Endothelial cell of umbilical vein (primary cell): ENCODE measurements at regions not wholly inside any gene's neighbourhood (a gene's known extent, or its start where the extent isn't known, plus 50 kb on each side); places are given as distances from the start of the nearest gene placed in this dataset.
"Not testable (repeated sequence)": the region's sequence is repeated elsewhere in the genome, so short reads cannot be mapped to it uniquely, and the experiment has no call there.

Experiments used
- BruUV-seq: library from RNA; stranded (reverse); fragments of 400-500 nt; replicated peaks from 2 replicates; lab custom pipeline; 2021; lab: Mats Ljungman, UMichigan
- CTCF ChIA-PET: fragments of 300-600, 350-600 bp; sonication (Branson Sonifier 250); formaldehyde crosslinking; loops from one replicate; lab custom pipeline; 2021; ENCODE audit warnings: antibody characterized with exemption, inconsistent platforms; lab: Charles Lee
- POLR2A ChIA-PET: fragments of 300-600, 350-600 bp; sonication (Branson Sonifier 250); formaldehyde crosslinking; loops from one replicate; lab custom pipeline; 2021; ENCODE audit warnings: antibody characterized with exemption, inconsistent platforms; lab: Charles Lee
- DNase-seq: peaks from one replicate; pipeline ENCODE4 v3.0.0-alpha.2; 2011; ENCODE audit warnings: low read depth, low spot score
- FAIRE-seq: peaks from 2 replicates; lab custom pipeline; 2011; peaks lifted over from hg19 to GRCh38; lab: Jason Lieb, UNC
- H2AFZ ChIP-seq: 2 replicates; pipeline ENCODE4 v1.6.0; 2012; ENCODE audit warnings: low read depth, low read length, control low read depth, inconsistent platforms
- H3K27ac ChIP-seq: 2 replicates; pipeline ENCODE4 v1.5.1; 2011; ENCODE audit warnings: low read depth, mild to moderate bottlenecking, control low read depth, low read length, moderate library complexity; ENCODE audit not compliant: insufficient read depth
- H3K27me3 ChIP-seq, 2 experiments: 2 replicates each; pipeline versions ENCODE4 v1.6.0 to v1.6.1; 2011; ENCODE audit warnings: low read length in 2 of 2, mixed read lengths in 1 of 2; ENCODE audit not compliant: control insufficient read depth in 2 of 2, insufficient read depth in 2 of 2
- H3K36me3 ChIP-seq, 2 experiments: 2 replicates in 1 of 2; 3 replicates in 1 of 2; pipeline ENCODE4 v1.5.1; 2011; ENCODE audit warnings: low read length in 2 of 2, mild to moderate bottlenecking in 1 of 2, moderate library complexity in 1 of 2; ENCODE audit not compliant: control insufficient read depth in 2 of 2, insufficient read depth in 2 of 2; ENCODE audit errors: extremely low read depth in 1 of 2
- H3K4me1 ChIP-seq: 3 replicates; pipeline ENCODE4 v1.5.1; 2011; ENCODE audit warnings: mild to moderate bottlenecking, low read length; ENCODE audit not compliant: control insufficient read depth, insufficient read depth; ENCODE audit errors: extremely low read depth
- H3K4me2 ChIP-seq: 2 replicates; pipeline ENCODE4 v1.6.1; 2011; ENCODE audit warnings: low read length, control low read depth, mixed read lengths; ENCODE audit not compliant: insufficient read depth
- H3K4me3 ChIP-seq, 3 experiments: fragments of 200-600 bp in 1 of 3; sonication (generic), shearing (Covaris generic) in 1 of 3; replicated peaks in 1 of 3; 2 replicates each; pipeline ENCODE4 v1.5.1; 2011 to 2016; ENCODE audit warnings: control low read depth in 3 of 3, low read length in 3 of 3, mild to moderate bottlenecking in 2 of 3, inconsistent platforms in 1 of 3, low read depth in 1 of 3, moderate library complexity in 1 of 3; ENCODE audit not compliant: insufficient read depth in 1 of 3
- H3K79me2 ChIP-seq: 2 replicates; pipeline ENCODE4 v1.6.0; 2012; ENCODE audit warnings: low read length, inconsistent platforms; ENCODE audit not compliant: control insufficient read depth, insufficient read depth
- H3K9ac ChIP-seq: replicated peaks from 2 replicates; pipeline ENCODE3; 2011; ENCODE audit warnings: low read length, control low read depth; ENCODE audit not compliant: insufficient read depth; ENCODE audit errors: extremely low read depth
- H3K9me1 ChIP-seq: replicated peaks from 3 replicates; pipeline ENCODE4 v1.6.0; 2011; ENCODE audit warnings: mild to moderate bottlenecking, low read length; ENCODE audit not compliant: control insufficient read depth, insufficient read depth; ENCODE audit errors: extremely low read depth
- H3K9me3 ChIP-seq: replicated peaks from 2 replicates; pipeline ENCODE4 v1.5.1; 2012; ENCODE audit warnings: low read length, inconsistent platforms; ENCODE audit not compliant: control insufficient read depth, insufficient read depth
- H4K20me1 ChIP-seq: replicated peaks from 2 replicates; pipeline ENCODE3; 2011; ENCODE audit warnings: mild to moderate bottlenecking, low read length; ENCODE audit not compliant: control insufficient read depth, insufficient read depth; ENCODE audit errors: extremely low read depth
- dilution Hi-C: fragments of 300-500 bp; cut with MboI; formaldehyde crosslinking; loops from one replicate; pipeline ENCODE4 v1.15.0; 2019; ENCODE audit warnings: low sequenced_read_pairs; ENCODE audit not compliant: extremely low pct_ligation_motif_present
- intact Hi-C: fragments of 100-400 bp; cut with micrococcal nuclease; formaldehyde crosslinking; loops from one replicate; pipeline ENCODE4 v1.10.0; 2022

- H4K20me1 ChIP-seq, FAIRE-seq, dilution Hi-C loops, H3K36me3 ChIP-seq, H3K4me2 ChIP-seq, H3K9me1 ChIP-seq, H2AFZ ChIP-seq, H3K27me3 ChIP-seq, H3K9ac ChIP-seq, CTCF ChIA-PET, intact Hi-C loops, DNase-seq, H3K79me2 ChIP-seq, BruUV-seq, POLR2A ChIA-PET, H3K4me1 ChIP-seq, H3K4me3 ChIP-seq, H3K27ac ChIP-seq, H3K9me3 ChIP-seq: not testable (repeated sequence)
Observed at GRCh38 chr21:8212986-8213550, 2308.3 kb upstream of the TPTE start.

DNA sequence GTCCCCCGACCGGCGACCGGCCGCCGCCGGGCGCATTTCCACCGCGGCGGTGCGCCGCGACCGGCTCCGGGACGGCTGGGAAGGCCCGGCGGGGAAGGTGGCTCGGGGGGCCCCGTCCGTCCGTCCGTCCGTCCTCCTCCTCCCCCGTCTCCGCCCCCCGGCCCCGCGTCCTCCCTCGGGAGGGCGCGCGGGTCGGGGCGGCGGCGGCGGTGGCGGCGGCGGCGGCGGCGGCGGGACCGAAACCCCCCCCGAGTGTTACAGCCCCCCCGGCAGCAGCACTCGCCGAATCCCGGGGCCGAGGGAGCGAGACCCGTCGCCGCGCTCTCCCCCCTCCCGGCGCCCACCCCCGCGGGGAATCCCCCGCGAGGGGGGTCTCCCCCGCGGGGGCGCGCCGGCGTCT is 2306.8 kb upstream of the TPTE start:
- H3K27ac ChIP-seq, H3K9me1 ChIP-seq, intact Hi-C loops, H2AFZ ChIP-seq, H3K4me3 ChIP-seq, H3K36me3 ChIP-seq, H3K4me2 ChIP-seq, H3K79me2 ChIP-seq, DNase-seq, FAIRE-seq, BruUV-seq, H3K27me3 ChIP-seq, H3K4me1 ChIP-seq, H3K9me3 ChIP-seq, H3K9ac ChIP-seq, POLR2A ChIA-PET, H4K20me1 ChIP-seq, dilution Hi-C loops, CTCF ChIA-PET: not testable (repeated sequence)

- H4K20me1 ChIP-seq, DNase-seq, H3K4me1 ChIP-seq, H3K9ac ChIP-seq, intact Hi-C loops, H3K9me3 ChIP-seq, CTCF ChIA-PET, BruUV-seq, H3K79me2 ChIP-seq, H3K27me3 ChIP-seq, H2AFZ ChIP-seq, H3K27ac ChIP-seq, H3K4me2 ChIP-seq, H3K4me3 ChIP-seq, POLR2A ChIA-PET, H3K9me1 ChIP-seq, H3K36me3 ChIP-seq, dilution Hi-C loops, FAIRE-seq: not testable (repeated sequence)
Observed at GRCh38 chr21:8229366-8230150, 2291.8 kb upstream of the TPTE start.

DNA sequence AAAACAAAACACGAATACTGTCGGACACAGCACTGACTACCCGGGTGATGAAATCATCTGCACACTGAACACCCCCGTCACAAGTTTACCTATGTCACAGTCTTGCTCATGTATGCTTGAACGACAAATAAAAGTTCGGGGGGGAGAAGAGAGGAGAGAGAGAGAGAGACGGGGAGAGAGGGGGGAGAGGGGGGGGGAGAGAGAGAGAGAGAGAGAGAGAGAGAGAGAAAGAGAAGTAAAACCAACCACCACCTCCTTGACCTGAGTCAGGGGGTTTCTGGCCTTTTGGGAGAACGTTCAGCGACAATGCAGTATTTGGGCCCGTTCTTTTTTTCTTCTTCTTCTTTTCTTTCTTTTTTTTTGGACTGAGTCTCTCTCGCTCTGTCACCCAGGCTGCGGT is 2290.1 kb upstream of the TPTE start:
- H3K79me2 ChIP-seq, CTCF ChIA-PET, FAIRE-seq, H3K9me1 ChIP-seq, BruUV-seq, intact Hi-C loops, dilution Hi-C loops, H3K27me3 ChIP-seq, POLR2A ChIA-PET, H3K9me3 ChIP-seq, H3K4me3 ChIP-seq, H3K9ac ChIP-seq, H2AFZ ChIP-seq, DNase-seq, H3K4me1 ChIP-seq, H3K27ac ChIP-seq, H3K4me2 ChIP-seq, H4K20me1 ChIP-seq, H3K36me3 ChIP-seq: not testable (repeated sequence)
